ENCODE measurements at regions not wholly inside any gene's neighbourhood (a gene's known extent, or its start where the extent isn't known, plus 50 kb on each side); places are given as distances from the start of the nearest gene placed in this dataset.

DNA sequence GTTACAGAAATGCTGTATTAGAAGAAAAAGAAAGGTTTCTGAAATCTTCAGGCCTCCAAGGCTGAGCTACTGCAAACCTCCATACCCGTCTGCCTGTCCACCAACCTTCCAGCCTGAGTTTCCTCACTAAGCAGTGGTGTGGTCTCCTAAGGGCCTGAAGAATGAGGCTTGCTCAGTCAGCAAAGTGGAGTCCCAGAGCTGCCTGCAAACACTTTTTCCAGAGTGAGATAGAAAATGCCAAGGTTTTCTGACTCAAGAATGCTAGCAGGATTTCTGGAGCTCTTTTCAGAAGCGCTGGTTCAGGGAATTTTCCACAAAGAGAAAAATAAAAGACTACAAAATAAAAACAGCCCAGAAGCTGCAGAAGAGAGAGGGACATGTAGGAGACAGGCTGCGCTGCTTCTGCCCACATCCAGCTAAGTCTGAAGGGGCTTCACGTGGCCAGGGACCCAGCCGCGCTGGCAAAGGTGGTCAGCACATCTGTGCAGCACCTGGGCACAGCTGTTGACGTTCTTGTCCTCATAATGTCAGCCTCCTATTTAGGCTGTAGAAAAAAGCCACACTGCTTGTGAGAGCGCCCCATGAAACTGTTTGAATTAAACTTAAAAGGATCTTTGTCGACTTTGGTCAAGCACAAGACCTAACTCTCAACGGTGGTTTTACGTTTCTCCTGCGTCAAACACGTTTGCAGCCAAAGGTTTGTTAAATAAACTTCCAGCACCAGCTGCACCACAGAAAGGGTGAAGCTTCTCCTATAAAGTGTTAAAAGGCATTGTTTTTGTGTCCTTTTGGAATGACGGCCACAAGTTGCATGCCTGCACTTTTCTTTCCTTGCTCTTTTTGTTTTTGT lies 209.0 kb downstream of the THBS2 start:
- no peak for DNase-seq

GRCh38 chr6:169042061-169042460 lies 211.6 kb downstream of the THBS2 start:
- DNase-seq, result no peak

DNA sequence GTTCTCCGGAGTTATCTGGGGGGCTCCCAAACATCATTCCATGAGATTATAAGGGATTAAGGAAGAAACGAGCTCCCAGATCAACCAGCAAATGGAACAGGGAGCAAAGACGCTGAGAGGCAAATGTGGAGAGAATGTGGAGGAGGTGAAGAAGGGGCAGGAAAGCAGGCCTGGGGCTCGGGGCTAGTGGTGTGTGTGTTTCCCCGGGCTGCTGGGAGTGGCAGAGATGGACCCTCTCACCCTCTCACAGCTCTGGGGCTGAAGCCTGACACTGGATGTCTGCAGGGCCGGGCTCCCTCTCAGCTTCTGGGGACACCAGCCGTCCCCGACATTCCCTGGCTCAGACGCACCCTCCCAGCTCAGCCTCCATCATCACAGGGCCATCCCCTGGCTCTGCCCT lies 212.6 kb downstream of the THBS2 start:
- DNase-seq, result no peak

DNA sequence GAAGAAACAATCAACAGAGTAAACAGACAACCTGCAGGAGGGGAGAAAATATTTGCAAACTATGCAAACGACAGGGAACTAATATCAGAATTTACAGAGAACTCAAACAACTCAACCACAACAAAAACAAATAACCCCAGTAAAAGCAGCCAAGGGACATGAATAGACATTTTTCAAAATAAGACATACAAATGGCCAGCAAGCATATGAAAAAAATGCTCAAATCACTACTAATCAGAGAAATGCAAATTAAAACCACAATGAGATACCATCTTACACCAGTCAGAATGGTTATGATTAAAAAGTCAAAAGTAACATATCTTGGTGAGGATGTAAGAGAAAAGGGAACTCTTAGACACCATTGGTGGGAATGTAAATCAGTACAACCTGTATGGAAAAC lies 215.0 kb downstream of the THBS2 start:
- no peak for DNase-seq

- DNase-seq, result no peak
These were observed 218.0 kb downstream of the THBS2 start for GRCh38 chr6:169035385-169036240.

DNA sequence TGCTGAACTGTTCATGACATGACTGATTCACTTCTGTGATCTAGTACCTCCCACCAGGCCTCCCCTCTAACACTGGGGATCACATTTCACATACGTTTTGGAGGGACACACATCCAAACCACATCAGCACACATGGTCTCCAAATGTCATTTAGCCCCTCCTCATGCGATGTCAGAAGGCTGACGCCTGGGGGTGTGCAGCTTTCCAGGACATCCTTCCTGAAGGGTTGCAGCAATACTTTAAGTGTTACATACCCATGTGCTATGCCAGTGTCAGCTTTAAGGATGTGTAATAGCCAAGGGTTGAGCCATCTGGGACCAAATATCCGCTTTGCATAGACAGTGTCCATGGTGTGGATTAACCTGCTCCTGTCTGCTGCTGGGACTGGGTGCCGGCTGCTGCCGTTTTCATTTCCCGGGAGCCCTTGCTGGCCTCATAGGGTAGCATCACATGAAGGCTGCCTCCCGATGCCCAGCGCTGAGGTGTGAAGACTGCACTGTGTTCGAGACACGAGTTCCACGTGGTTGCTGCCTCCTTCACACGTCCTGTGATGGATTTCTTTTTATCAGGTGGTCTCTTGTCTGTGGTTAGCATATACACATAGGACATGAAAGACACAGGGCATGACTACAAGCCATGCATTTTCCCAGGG lies 219.0 kb downstream of the THBS2 start:
- DNase-seq, result no peak

DNA sequence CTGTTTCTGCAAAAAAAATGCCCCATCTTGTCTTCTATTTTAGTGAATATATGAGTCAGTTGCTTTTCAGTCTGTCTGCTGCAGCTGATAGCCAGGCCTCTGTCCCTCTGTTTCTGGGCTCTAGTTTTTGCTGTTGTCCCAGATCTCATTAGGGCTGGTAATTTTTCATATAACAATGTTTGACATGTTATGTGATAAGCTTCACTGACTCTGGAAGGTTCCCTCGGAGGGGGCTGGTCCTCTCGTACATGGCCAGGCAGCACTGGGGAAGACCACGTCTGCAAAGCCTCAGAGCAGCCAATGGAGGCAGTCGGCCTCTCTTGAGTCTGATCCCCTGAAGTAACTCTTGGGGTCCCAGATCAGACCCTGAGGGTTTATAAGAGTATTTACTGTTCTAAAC lies 223.8 kb downstream of the THBS2 start:
- DNase-seq, result no peak

GRCh38 chr6:169028343-169028742 lies 225.3 kb downstream of the THBS2 start:
- DNase-seq, result no peak

- DNase-seq, result no peak
These were observed 227.5 kb downstream of the THBS2 start for GRCh38 chr6:169026175-169026574.

DNA sequence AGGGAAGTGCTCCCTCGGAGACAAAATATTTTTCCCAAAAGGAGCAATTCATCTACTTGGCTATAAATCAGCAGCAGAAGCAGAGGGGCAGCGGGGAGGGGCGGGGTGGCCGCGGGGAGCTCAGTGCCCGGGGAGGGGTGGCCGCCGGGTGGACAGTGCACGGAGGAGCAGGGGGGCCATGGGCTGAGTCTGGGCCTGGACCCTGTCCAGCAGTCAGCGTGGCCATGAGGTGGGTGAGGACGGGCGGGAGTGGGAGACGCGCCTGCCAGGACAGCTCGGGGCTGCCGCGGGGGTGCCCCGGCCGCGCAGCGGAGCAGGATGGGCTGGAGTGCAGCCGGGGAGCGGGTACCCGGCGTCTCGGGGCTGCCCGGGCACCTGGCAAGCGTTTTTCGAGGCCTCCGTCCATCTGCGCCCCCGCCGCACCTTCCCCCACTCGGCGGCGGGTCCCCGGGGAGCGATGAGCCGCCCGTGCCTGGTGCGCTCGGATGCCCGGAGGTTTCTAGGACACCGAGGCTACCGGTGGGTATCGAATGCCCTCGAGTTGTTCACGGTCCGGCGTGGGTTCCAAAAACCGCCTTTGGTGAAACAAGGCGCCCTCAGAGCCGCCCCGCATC lies 229.5 kb downstream of the THBS2 start:
- DNase-seq, result no peak

DNA sequence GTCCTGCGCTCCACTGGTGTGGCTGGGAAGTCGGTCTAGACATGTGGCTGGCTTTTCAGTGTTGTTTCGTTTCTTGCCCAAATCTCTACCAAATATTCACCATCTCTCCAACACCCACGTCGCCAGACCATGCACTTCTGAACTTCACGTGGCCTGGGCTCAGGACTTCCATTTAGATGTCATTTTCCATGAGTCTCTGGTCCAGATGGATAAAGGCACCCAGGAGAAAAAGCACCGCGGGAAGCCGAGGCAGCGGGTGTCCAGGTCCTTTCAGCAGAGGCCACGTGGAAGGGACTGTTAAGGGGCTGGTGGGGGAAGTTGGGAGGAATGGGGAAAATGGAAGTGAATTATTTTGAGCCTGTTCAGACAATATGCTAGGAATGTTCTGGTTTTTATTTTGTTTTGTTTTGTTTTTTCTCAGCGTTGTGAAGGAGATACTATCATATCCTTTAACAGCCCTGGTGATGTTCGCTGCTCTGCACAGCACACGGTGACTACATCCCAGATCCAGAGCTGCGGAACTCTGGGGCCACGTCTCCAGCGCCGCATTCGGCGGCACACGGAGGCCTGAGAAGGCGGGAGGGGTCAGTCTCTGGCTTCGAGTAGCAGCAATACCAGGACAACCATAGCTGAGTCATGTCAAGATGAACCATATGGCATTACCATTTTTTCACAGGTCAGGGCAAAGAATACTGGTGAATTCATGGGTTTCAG lies 230.3 kb downstream of the THBS2 start:
- DNase-seq, result no peak

- DNase-seq, result no peak
These were observed 231.6 kb downstream of the THBS2 start for GRCh38 chr6:169022079-169022478.

DNA sequence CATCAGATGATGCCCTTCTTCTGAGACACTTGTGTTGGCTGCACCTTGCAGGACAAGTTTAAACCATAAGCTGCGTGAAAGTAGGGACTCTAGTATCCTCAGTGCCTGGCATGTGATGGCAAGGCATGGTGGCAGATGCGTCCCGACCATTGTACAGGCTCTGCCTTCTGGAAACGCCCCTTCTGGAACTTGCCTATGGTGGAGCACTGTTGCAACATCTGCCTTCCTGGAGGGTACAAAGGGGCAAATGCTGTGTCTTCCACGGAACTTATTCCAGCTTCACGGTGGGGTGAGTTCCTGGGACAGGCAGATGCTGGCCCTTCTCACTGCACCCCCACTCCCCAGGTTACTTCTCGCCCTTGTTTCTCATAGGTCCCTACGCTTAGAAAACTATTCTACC lies 232.8 kb downstream of the THBS2 start:
- no peak for DNase-seq

GRCh38 chr6:169019727-169020491 lies 233.7 kb downstream of the THBS2 start:
- DNase-seq, result no peak

DNA sequence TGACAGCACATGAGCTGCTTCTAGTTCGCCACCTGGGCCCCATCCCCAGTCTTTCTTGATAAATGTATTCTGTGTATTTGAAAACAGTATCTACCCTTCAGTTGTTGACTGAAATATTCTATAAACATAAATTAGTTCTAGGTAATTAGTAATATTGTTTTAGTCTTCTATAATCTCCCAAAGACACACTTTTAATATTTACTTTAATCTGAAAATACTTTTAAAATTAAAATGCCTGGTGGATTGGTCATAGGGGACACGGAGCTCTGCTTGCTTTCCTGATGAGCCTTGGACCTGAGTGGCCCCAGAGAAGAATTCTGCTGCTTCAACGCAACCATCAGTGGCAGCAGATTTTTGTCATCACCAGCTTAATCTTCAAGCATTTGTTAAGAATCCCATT lies 234.5 kb downstream of the THBS2 start:
- no peak for DNase-seq

GRCh38 chr6:169016758-169017157 lies 236.9 kb downstream of the THBS2 start:
- DNase-seq, result no peak

GRCh38 chr6:169014211-169015197 lies 239.1 kb downstream of the THBS2 start:
- DNase-seq, result no peak

DNA sequence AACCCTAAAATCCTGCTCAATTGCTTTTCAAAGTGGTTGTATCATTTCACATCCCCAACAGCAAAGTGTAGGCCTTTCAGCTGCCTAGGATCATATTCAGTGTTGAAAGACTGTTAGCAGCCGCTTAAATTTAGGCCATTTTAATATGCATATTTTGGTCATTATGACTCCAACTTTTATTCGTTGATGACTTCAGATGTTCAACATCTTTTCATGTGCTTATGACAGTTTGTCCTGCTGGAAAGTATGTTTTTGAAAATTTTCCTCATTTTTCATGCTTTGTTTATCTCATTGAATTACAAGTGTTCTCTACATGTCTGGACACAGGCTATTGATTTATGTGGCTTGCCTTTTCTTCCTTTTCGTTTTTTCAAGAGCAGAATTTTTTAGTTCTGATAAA lies 244.0 kb downstream of the THBS2 start:
- no peak for DNase-seq

GRCh38 chr6:169008641-169009257 lies 244.9 kb downstream of the THBS2 start:
- DNase-seq, result no peak

- no peak for DNase-seq
These were observed 248.5 kb downstream of the THBS2 start for GRCh38 chr6:169005166-169005565.
